Endodermal cell (in vitro differentiated cells): ENCODE measurements at regions not wholly inside any gene's neighbourhood (a gene's known extent, or its start where the extent isn't known, plus 50 kb on each side); places are given as distances from the start of the nearest gene placed in this dataset.

Experiments used
- DNase-seq: peaks from one replicate; pipeline ENCODE4 v3.0.0-alpha.2; 2017
- H3K27ac ChIP-seq: 2 replicates; pipeline ENCODE4 v1.5.1; 2013; ENCODE audit warnings: mild to moderate bottlenecking, low read depth, low read length, moderate library complexity
- H3K27me3 ChIP-seq: 2 replicates; pipeline ENCODE4 v1.6.1; 2013; ENCODE audit warnings: mild to moderate bottlenecking, low read length, moderate library complexity; ENCODE audit not compliant: insufficient read depth, control insufficient read depth, poor library complexity, severe bottlenecking
- H3K36me3 ChIP-seq: 2 replicates; pipeline ENCODE4 v1.7.0; 2013; ENCODE audit warnings: mild to moderate bottlenecking, low read length, moderate library complexity; ENCODE audit not compliant: control insufficient read depth, insufficient read depth
- H3K4me1 ChIP-seq: one replicate; pipeline ENCODE4 v1.7.0; 2013; ENCODE audit warnings: low read length; ENCODE audit not compliant: control insufficient read depth, insufficient read depth
- H3K4me3 ChIP-seq: 2 replicates; pipeline ENCODE4 v1.5.1; 2013; ENCODE audit warnings: mild to moderate bottlenecking, low read length, moderate library complexity
- H3K9ac ChIP-seq: 2 replicates; pipeline ENCODE4 v1.6.1; 2013; ENCODE audit warnings: mild to moderate bottlenecking, low read length, moderate library complexity; ENCODE audit not compliant: poor library complexity, severe bottlenecking; ENCODE audit errors: extremely low read depth
- H3K9me3 ChIP-seq: 2 replicates; pipeline ENCODE4 v1.6.1; 2013; ENCODE audit warnings: mild to moderate bottlenecking, low read length, moderate library complexity; ENCODE audit not compliant: control insufficient read depth
- H3K27ac Mint-ChIP-seq: 2 replicates; pipeline ENCODE4 v1.8.0; 2020; ENCODE audit warnings: mixed read lengths
- H3K27me3 Mint-ChIP-seq: 2 replicates; pipeline ENCODE4 v1.8.0; 2021; ENCODE audit warnings: mild to moderate bottlenecking, mixed read lengths; ENCODE audit not compliant: insufficient read depth
- H3K36me3 Mint-ChIP-seq: 2 replicates; pipeline ENCODE4 v1.8.0; 2020; ENCODE audit warnings: low read depth, mixed read lengths
- H3K4me1 Mint-ChIP-seq: 2 replicates; pipeline ENCODE4 v1.8.0; 2020; ENCODE audit warnings: mixed read lengths
- H3K4me3 Mint-ChIP-seq: 2 replicates; pipeline ENCODE4 v1.8.0; 2020; ENCODE audit warnings: mild to moderate bottlenecking, moderate library complexity, mixed read lengths
- H3K9me3 Mint-ChIP-seq: 2 replicates; pipeline ENCODE4 v1.8.0; 2020; ENCODE audit warnings: mild to moderate bottlenecking, mixed read lengths
- WGBS, 2 experiments: methylation state at CpG; one replicate each; pipeline versions ENCODE4 v1.1.5 to v1.1.7; 2013; ENCODE audit warnings: missing lambda C conversion rate in 2 of 2, mixed read lengths in 1 of 2; ENCODE audit not compliant: insufficient coverage in 1 of 2, insufficient read length in 1 of 2; 5-methylcytosine and 5-hydroxymethylcytosine counted together
- TF ChIP-seq, protein P1 (sequence below): fragments of 200-600 bp; sonication (generic); conservative IDR thresholded peaks from 2 replicates; pipeline ENCODE4 v1.5.0; 2021; ENCODE audit warnings: antibody characterized with exemption, mild to moderate bottlenecking

DNA sequence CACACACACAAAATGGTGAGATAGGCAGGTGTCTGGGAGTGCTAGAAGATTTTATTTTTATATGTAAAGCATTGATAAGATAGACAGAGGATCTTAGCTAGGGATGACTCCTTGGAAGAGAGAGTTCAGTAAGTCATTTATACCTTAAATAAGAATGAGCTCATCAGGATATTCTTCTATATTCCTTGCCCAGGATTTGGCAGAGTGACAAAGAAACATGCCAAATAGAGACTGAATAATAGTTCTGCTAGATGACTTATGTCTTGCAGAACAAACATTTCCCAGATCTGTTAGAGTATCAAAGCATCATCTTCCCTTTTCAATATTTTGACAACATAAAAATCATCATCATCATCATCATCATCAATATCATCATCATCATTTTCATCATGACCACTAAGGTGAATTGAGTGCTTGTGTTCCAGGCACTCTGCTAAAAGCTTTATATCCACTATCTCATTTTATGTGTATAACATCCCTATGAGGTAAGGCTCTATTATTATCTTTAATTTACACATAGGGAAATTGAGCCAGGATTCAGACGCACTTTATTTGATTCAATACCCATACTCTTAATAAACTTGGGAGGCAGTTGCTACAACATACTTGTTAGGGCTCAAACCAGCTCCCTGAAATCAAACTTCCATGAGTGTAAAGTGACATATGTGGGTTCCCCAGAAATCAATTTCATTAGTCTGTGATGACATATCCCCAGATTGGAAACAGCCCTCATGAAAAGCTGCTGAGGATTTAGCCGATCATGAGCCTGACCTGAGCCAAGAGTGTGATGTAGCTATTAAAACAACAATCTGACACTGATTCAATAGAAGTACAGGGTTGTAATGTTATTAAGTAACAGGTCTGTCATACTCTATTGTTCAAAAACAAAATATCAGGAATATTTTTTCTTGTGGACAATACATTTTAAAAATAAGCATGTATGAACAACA is 176.3 kb upstream of the SEMA6A start:
- Mint-ChIP-seq H3K36me3 (no peaks in the 10 kb centered on the region), H3K27me3 (no peaks in the 10 kb centered on the region), H3K9me3 (peaks cover 9% of the 10 kb centered on the region), H3K4me1 (peaks cover 19% of the 10 kb centered on the region), H3K4me3 (no peak overlapping the region), H3K27ac (no peak overlapping the region)
- peaks cover 6% of the 10 kb centered on the region for H3K9me3 ChIP-seq
- no peak for DNase-seq
- TF ChIP-seq, protein P1, sequence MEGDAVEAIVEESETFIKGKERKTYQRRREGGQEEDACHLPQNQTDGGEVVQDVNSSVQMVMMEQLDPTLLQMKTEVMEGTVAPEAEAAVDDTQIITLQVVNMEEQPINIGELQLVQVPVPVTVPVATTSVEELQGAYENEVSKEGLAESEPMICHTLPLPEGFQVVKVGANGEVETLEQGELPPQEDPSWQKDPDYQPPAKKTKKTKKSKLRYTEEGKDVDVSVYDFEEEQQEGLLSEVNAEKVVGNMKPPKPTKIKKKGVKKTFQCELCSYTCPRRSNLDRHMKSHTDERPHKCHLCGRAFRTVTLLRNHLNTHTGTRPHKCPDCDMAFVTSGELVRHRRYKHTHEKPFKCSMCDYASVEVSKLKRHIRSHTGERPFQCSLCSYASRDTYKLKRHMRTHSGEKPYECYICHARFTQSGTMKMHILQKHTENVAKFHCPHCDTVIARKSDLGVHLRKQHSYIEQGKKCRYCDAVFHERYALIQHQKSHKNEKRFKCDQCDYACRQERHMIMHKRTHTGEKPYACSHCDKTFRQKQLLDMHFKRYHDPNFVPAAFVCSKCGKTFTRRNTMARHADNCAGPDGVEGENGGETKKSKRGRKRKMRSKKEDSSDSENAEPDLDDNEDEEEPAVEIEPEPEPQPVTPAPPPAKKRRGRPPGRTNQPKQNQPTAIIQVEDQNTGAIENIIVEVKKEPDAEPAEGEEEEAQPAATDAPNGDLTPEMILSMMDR = no peak
- no peak overlapping the region for H3K9ac ChIP-seq
- H3K27ac ChIP-seq = no peak overlapping the region
- H3K4me1 ChIP-seq = no peaks in the 10 kb centered on the region
- 93% methylated on average over 2 of the region's 2 CpGs; no CpG with 5 or more reads in 1 of the 2 experiments for WGBS, 2 experiments
- H3K36me3 ChIP-seq = no peaks in the 10 kb centered on the region
- no peak overlapping the region for H3K4me3 ChIP-seq
- H3K27me3 ChIP-seq = no peaks in the 10 kb centered on the region

DNA sequence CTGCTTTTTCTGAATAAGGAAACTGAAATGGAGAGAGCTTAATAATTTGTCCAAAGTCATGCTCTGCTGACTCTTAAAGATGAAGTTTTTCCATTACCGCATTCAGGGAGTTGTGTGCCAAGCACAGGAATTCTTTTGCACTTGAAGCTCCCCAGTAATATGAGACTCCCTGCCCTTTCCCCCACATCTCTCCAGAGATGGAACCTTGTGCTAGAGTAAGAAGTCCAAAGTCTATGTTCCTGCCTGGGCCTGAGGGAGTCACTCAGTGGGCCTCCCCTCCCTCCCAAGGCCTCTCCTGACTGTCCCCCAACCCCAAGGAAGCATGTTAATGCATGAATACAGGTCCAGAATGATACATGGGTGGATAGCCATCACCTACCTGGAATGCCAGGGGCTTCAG is 173.3 kb upstream of the SEMA6A start:
- H3K27me3 ChIP-seq = no peaks in the 10 kb centered on the region
- Mint-ChIP-seq H3K36me3 (no peaks in the 10 kb centered on the region), H3K27ac (no peak overlapping the region), H3K9me3 (peaks cover 8% of the 10 kb centered on the region), H3K4me1 (peaks cover 4% of the 10 kb centered on the region), H3K27me3 (no peaks in the 10 kb centered on the region), H3K4me3 (no peak overlapping the region)
- H3K9ac ChIP-seq = no peak overlapping the region
- no peaks in the 10 kb centered on the region for H3K4me1 ChIP-seq
- DNase-seq = no peak
- WGBS, 2 experiments = 97 to 100% methylated on average over 1 of the region's 1 CpG
- TF ChIP-seq, protein P1 = no peak
- H3K4me3 ChIP-seq = no peak overlapping the region
- peaks cover 7% of the 10 kb centered on the region for H3K9me3 ChIP-seq
- H3K36me3 ChIP-seq = no peaks in the 10 kb centered on the region
- H3K27ac ChIP-seq = no peak overlapping the region

- WGBS, 2 experiments = 98 to 100% methylated on average over 2 to 3 of the region's 3 CpGs
- Histone ChIP-seq H3K36me3 (no peaks in the 10 kb centered on the region), H3K4me1 (no peaks in the 10 kb centered on the region), H3K27ac (no peak overlapping the region), H3K9me3 (peaks cover 7% of the 10 kb centered on the region), H3K4me3 (no peak overlapping the region), H3K9ac (no peak overlapping the region), H3K27me3 (no peaks in the 10 kb centered on the region)
- peaks cover 16% of the 10 kb centered on the region for H3K9me3 Mint-ChIP-seq
- no peaks in the 10 kb centered on the region for H3K36me3 Mint-ChIP-seq
- no peak overlapping the region for H3K27ac Mint-ChIP-seq
- TF ChIP-seq, protein P1 = no peak
- no peaks in the 10 kb centered on the region for H3K27me3 Mint-ChIP-seq
- no peak for DNase-seq
- H3K4me3 Mint-ChIP-seq = no peak overlapping the region
- peaks cover 4% of the 10 kb centered on the region for H3K4me1 Mint-ChIP-seq
Observed at GRCh38 chr5:116746668-116747067, 172.0 kb upstream of the SEMA6A start.
